ENCODE measurements at regions not wholly inside any gene's neighbourhood (a gene's known extent, or its start where the extent isn't known, plus 50 kb on each side); places are given as distances from the start of the nearest gene placed in this dataset.

DNA sequence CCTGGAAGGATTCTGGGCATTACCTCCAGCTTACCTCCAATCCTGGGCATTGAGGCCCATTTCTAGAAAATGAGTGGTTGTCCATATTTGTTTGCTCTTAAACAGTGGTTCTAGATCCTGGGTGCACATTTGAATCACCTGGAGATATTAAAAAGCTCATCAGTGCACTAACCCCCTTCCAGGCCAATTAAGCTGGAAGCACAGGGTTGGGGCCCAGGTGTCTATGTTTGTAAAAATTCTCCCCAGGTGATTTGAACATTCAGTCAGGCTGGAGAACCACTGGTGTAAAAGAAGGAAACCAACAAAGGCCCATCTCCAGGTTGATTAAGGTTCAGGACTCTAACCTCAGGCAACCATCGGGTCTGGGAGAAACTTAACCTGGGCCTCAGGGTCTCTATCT is 102.6 kb upstream of the NANOS1 start:
- TF ChIP-seq POLR2A (IDR thresholded peaks at IDR 0.05) (no peak), CTCF (IDR thresholded peaks at IDR 0.05) (no peak)

Measured in testis (tissue), 2 donors.